ENCODE measurements at regions not wholly inside any gene's neighbourhood (a gene's known extent, or its start where the extent isn't known, plus 50 kb on each side); places are given as distances from the start of the nearest gene placed in this dataset.

DNA sequence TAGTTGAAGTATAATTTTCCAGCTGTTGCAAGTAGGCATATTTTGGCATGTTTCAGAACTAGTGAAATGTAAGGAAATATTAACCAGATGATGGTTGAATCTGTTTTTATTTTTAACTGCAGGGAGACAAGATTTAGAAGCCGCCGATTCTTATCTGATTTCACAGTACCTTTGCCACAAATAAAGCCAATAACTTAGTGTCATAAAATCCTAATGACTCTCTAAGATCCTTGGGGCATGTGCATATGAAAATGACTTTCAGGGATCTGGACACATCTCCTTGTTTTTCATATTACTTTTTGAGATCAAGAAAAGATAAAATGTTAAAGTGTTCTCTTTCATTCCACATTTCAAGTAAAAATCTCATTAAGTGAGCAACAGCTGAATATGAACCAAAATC, 125.8 kb upstream of the CNTLN start (continued):
- TF ChIP-seq, protein P1, sequence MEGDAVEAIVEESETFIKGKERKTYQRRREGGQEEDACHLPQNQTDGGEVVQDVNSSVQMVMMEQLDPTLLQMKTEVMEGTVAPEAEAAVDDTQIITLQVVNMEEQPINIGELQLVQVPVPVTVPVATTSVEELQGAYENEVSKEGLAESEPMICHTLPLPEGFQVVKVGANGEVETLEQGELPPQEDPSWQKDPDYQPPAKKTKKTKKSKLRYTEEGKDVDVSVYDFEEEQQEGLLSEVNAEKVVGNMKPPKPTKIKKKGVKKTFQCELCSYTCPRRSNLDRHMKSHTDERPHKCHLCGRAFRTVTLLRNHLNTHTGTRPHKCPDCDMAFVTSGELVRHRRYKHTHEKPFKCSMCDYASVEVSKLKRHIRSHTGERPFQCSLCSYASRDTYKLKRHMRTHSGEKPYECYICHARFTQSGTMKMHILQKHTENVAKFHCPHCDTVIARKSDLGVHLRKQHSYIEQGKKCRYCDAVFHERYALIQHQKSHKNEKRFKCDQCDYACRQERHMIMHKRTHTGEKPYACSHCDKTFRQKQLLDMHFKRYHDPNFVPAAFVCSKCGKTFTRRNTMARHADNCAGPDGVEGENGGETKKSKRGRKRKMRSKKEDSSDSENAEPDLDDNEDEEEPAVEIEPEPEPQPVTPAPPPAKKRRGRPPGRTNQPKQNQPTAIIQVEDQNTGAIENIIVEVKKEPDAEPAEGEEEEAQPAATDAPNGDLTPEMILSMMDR (IDR thresholded peaks at IDR 0.05; ENCODE audit: low read depth, low read length, missing input control) = no peak
- no peak for TF ChIP-seq FOXA1 (IDR thresholded peaks at IDR 0.05)
- TF ChIP-seq YY1 (IDR thresholded peaks at IDR 0.05) = no peak
- TF ChIP-seq NR2F2 (IDR thresholded peaks at IDR 0.05) = no peak
- no peak for TF ChIP-seq MAX (IDR thresholded peaks at IDR 0.05)
- TF ChIP-seq EGR1 (IDR thresholded peaks at IDR 0.05; ENCODE audit: low read depth in 2 of 2) = no peak
- TF ChIP-seq FOXA2 (IDR thresholded peaks at IDR 0.05) = no peak
- TF ChIP-seq TAF1 (conservative IDR thresholded peaks at IDR 0.05) = no peak
- no peak for TF ChIP-seq HNF4G (IDR thresholded peaks at IDR 0.05)
- TF ChIP-seq GABPA (IDR thresholded peaks at IDR 0.05 in 1 of 2, conservative IDR thresholded peaks at IDR 0.05 in 1 of 2) = no peak

DNA sequence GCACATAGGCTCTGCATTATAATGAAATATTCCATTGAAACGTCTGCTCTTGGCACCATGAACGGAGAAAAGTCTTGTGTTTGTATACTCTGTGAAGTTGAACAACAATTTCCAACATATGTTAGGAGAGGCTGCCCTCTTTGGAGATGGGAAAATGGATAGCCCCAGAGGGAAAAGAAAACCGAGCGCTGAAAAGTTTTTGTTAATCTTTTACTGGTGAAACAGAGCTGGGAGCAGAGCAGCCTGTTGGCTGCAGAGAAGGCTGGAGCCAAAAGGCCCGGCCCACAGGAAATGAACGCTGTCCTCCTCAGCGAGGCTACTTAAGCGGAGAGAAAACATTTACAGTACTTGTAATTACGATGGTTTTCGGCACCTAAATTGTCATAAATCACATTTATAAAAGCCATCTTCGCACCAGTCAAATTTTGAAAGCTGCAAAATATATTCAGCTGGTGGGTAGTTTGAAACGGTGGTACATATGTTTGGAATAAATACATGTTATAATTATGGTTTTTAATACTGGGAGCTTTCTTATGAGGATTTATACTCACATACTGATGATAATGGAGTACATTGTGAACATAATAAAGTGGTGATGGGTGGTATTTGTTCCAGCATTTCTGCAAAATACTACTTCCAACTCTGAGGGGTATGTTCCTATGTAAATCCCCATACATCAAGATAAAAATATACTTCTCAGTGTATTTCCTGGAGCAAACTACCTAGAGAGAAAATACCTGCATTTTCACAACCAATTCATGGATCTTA, 129.6 kb upstream of the CNTLN start:
- 19% methylated on average over 12 of the region's 12 CpGs for WGBS
- Histone ChIP-seq H3K4me3 (ENCODE audit: low read depth in 1 of 3, low read length in 3 of 3) (no peak overlapping the region), H3K4me1 (ENCODE audit: control insufficient read depth in 4 of 4, insufficient read depth in 4 of 4, low read length in 3 of 4) (no peaks in the 10 kb centered on the region), H3K36me3 (ENCODE audit: control insufficient read depth in 4 of 4, insufficient read depth in 3 of 4, low read depth in 1 of 4, low read length in 3 of 4) (no peaks in the 10 kb centered on the region), H3K9me3 (ENCODE audit: control insufficient read depth in 4 of 4, low read length in 3 of 4) (no peaks in the 10 kb centered on the region), H3K27me3 (ENCODE audit: control insufficient read depth in 4 of 4, insufficient read depth in 4 of 4, low read length in 3 of 4) (peaks cover 0 to 3% (median 0%) of the 10 kb centered on the region in 4 donors), H3K9ac (ENCODE audit: low read depth in 1 of 2, low read length in 2 of 2) (no peak overlapping the region), H3K27ac (ENCODE audit: low read depth in 1 of 2, low read length in 2 of 2) (no peak overlapping the region)
- DNase-seq (ENCODE audit: low spot score) = no peak
- TF ChIP-seq HNF4A (conservative IDR thresholded peaks at IDR 0.05) = no peak
- TF ChIP-seq HNF4G (IDR thresholded peaks at IDR 0.05) = no peak
- peak in 1 of 2 donors; percentile 37 for TF ChIP-seq RAD21 (IDR thresholded peaks at IDR 0.05)
- TF ChIP-seq, protein P2, sequence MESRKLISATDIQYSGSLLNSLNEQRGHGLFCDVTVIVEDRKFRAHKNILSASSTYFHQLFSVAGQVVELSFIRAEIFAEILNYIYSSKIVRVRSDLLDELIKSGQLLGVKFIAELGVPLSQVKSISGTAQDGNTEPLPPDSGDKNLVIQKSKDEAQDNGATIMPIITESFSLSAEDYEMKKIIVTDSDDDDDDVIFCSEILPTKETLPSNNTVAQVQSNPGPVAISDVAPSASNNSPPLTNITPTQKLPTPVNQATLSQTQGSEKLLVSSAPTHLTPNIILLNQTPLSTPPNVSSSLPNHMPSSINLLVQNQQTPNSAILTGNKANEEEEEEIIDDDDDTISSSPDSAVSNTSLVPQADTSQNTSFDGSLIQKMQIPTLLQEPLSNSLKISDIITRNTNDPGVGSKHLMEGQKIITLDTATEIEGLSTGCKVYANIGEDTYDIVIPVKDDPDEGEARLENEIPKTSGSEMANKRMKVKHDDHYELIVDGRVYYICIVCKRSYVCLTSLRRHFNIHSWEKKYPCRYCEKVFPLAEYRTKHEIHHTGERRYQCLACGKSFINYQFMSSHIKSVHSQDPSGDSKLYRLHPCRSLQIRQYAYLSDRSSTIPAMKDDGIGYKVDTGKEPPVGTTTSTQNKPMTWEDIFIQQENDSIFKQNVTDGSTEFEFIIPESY (IDR thresholded peaks at IDR 0.05) = no peak
- TF ChIP-seq NR2F2 (IDR thresholded peaks at IDR 0.05) = no peak
- TF ChIP-seq YY1 (IDR thresholded peaks at IDR 0.05) = peak; percentile 38
- no peak for TF ChIP-seq ATF3 (IDR thresholded peaks at IDR 0.05)
- TF ChIP-seq SP1 (IDR thresholded peaks at IDR 0.05) = no peak
- TF ChIP-seq RXRA (IDR thresholded peaks at IDR 0.05) = no peak
- no peak for TF ChIP-seq FOXA1 (IDR thresholded peaks at IDR 0.05)
- TF ChIP-seq REST (IDR thresholded peaks at IDR 0.05) = no peak
